ENCODE measurements at regions not wholly inside any gene's neighbourhood (a gene's known extent, or its start where the extent isn't known, plus 50 kb on each side); places are given as distances from the start of the nearest gene placed in this dataset.

DNA sequence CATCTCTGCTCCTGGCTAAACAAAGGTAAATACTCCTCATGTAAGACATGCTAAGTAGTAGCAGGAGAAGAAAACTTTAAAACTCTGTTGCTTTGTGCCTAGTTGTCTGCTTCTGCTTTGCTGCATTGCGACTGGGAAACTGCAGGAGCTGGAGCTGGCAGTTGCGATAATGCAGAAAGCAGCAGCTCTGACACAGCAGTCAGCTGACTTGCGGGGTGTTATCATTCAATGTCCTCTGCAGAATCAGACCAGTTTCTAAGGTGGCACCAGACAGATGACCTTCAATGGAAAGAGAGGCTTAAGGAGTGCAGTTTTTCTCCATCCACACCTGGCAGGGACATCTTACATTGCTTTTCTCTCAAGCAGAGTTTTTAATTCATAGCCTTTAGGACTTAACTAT is 69.9 kb upstream of the SOX4 start:
- no peak for DNase-seq

- DNase-seq: no peak
These were observed 69.3 kb upstream of the SOX4 start for GRCh38 chr6:21524201-21524600.

DNA sequence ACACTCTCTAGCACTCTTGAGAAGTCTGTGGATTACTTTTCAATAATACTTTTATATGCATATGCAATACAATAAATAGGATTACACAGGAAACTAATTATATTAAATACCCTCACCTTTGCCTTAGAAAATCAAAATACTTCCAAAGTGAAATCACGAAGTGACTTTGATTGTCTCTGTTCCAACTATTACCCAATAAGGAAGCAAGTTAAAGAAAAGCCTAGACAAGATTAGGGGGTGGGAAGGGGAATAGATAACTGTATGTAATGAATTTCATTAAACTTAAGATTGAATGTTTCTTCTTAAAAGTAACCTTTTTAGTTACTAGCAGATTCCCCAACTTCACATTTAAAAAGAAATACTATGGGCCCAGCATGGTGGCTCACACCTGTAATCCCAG is 66.6 kb upstream of the SOX4 start:
- DNase-seq: no peak

DNA sequence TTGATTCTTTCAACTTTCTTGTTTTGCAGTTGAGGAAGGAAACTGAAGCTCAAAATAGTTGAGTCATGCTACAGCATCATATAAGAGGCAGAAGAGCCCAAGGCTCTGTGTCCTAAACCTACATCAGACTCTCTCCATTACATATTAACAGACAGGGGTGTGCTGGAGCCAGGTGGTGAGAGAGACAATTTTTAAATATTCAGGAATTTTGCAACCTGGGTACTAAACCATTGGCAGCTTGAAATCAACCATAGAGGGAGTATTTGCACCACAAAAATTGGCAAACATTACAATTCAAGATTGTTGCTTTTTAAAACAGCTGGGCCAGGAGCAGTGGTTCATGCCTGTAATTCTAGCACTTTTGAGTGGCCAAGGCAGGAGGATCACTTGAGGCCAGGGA is 65.8 kb upstream of the SOX4 start:
- DNase-seq: no peak

GRCh38 chr6:21529431-21529830 is 64.1 kb upstream of the SOX4 start:
- DNase-seq: no peak

DNA sequence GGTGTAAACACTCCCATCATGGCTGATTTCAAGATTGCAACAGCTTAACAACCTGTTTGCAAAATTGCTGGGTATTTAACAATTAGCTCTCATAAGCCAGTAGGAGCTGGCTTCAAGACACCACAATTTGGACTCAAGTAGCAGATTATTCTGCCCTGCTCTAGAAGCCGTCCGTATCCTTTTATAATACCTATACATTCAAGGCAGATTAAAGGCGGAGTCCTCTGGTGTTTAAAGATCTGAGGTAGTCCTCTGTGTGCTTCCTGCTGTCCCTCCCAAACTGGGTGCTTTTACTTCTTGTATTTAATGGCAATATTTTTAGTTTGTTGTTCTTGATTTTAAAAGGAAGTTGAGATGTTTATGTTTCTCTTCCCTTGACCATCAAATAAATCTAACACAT is 62.2 kb upstream of the SOX4 start:
- no peak for DNase-seq

GRCh38 chr6:21533678-21534077 is 59.9 kb upstream of the SOX4 start:
- DNase-seq: no peak

- DNase-seq: no peak
These were observed 57.2 kb upstream of the SOX4 start for GRCh38 chr6:21536280-21536766.

DNA sequence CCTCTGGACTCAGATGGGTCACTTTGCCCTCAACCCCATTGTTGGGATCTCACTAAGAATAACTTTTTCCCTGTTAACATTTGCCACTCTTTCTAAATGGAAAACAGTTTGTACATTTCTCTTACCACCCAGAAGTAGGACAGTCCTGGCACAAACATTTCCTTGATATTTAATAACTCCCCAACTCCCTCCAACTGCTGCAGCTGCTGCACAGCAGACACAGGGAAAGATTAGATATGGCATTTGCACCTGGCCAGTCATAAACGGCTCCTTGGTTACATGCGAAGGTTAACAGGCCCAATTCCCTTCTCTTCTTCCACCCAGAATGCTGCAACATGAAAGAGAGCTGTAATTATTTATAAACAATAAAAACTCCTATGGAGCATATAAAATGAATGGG is 55.9 kb upstream of the SOX4 start:
- peak; percentile 63 for DNase-seq

- peak; percentile 52 for DNase-seq
These were observed 55.3 kb upstream of the SOX4 start for GRCh38 chr6:21538186-21538798.

GRCh38 chr6:21539621-21540100 is 53.9 kb upstream of the SOX4 start:
- no peak for DNase-seq
